ENCODE measurements at regions not wholly inside any gene's neighbourhood (a gene's known extent, or its start where the extent isn't known, plus 50 kb on each side); places are given as distances from the start of the nearest gene placed in this dataset.

GRCh38 chr3:187610981-187611511 lies 59.1 kb downstream of the SST start:
- no peak overlapping the region for H3K4me3 ChIP-seq (ENCODE audit: low read depth, low read length)
- no peak overlapping the region for H3K9ac ChIP-seq
- TF ChIP-seq CTCF (IDR thresholded peaks at IDR 0.05), result no peak
- no peak overlapping the region for H3K27ac ChIP-seq
- H2AFZ ChIP-seq, result no peak overlapping the region
- H3K36me3 ChIP-seq (ENCODE audit: control insufficient read depth, insufficient read depth, low read length), result no peaks in the 10 kb centered on the region
- H3K27me3 ChIP-seq (ENCODE audit: control insufficient read depth, insufficient read depth, low read length), result no peaks in the 10 kb centered on the region
- no peaks in the 10 kb centered on the region for H3K9me3 ChIP-seq (ENCODE audit: control insufficient read depth, low read length)
- no peak overlapping the region for H3K4me2 ChIP-seq (ENCODE audit: low read length)
- H3K4me1 ChIP-seq, result no peaks in the 10 kb centered on the region
- no peaks in the 10 kb centered on the region for H3K79me2 ChIP-seq

- H3K9ac ChIP-seq, result no peak overlapping the region
- H3K79me2 ChIP-seq, result no peaks in the 10 kb centered on the region
- TF ChIP-seq CTCF (IDR thresholded peaks at IDR 0.05), result no peak
- no peak overlapping the region for H3K4me2 ChIP-seq (ENCODE audit: low read length)
- H3K27me3 ChIP-seq (ENCODE audit: control insufficient read depth, insufficient read depth, low read length), result no peaks in the 10 kb centered on the region
- no peaks in the 10 kb centered on the region for H3K9me3 ChIP-seq (ENCODE audit: control insufficient read depth, low read length)
- H3K4me1 ChIP-seq, result no peaks in the 10 kb centered on the region
- no peak overlapping the region for H2AFZ ChIP-seq
- no peak overlapping the region for H3K4me3 ChIP-seq (ENCODE audit: low read depth, low read length)
- H3K27ac ChIP-seq, result no peak overlapping the region
- no peaks in the 10 kb centered on the region for H3K36me3 ChIP-seq (ENCODE audit: control insufficient read depth, insufficient read depth, low read length)
These were observed 75.9 kb downstream of the SST start for GRCh38 chr3:187594272-187594671.

GRCh38 chr3:187593451-187593850 lies 76.7 kb downstream of the SST start:
- no peaks in the 10 kb centered on the region for H3K4me1 ChIP-seq
- H3K9ac ChIP-seq, result no peak overlapping the region
- no peaks in the 10 kb centered on the region for H3K79me2 ChIP-seq
- no peaks in the 10 kb centered on the region for H3K9me3 ChIP-seq (ENCODE audit: control insufficient read depth, low read length)
- H3K27ac ChIP-seq, result no peak overlapping the region
- no peaks in the 10 kb centered on the region for H3K36me3 ChIP-seq (ENCODE audit: control insufficient read depth, insufficient read depth, low read length)
- H2AFZ ChIP-seq, result no peak overlapping the region
- no peak for TF ChIP-seq CTCF (IDR thresholded peaks at IDR 0.05)
- no peak overlapping the region for H3K4me3 ChIP-seq (ENCODE audit: low read depth, low read length)
- H3K27me3 ChIP-seq (ENCODE audit: control insufficient read depth, insufficient read depth, low read length), result no peaks in the 10 kb centered on the region
- no peak overlapping the region for H3K4me2 ChIP-seq (ENCODE audit: low read length)

- H3K36me3 ChIP-seq (ENCODE audit: control insufficient read depth, insufficient read depth, low read length), result no peaks in the 10 kb centered on the region
- H3K27me3 ChIP-seq (ENCODE audit: control insufficient read depth, insufficient read depth, low read length), result no peaks in the 10 kb centered on the region
- no peaks in the 10 kb centered on the region for H3K4me1 ChIP-seq
- peak overlapping the region; percentile 35 for H2AFZ ChIP-seq
- no peaks in the 10 kb centered on the region for H3K79me2 ChIP-seq
- no peak overlapping the region for H3K4me2 ChIP-seq (ENCODE audit: low read length)
- no peaks in the 10 kb centered on the region for H3K9me3 ChIP-seq (ENCODE audit: control insufficient read depth, low read length)
- H3K27ac ChIP-seq, result no peak overlapping the region
- H3K4me3 ChIP-seq (ENCODE audit: low read depth, low read length), result no peak overlapping the region
- no peak overlapping the region for H3K9ac ChIP-seq
- no peak for TF ChIP-seq CTCF (IDR thresholded peaks at IDR 0.05)
These were observed 79.2 kb downstream of the SST start for GRCh38 chr3:187590861-187591576.

GRCh38 chr3:187587076-187587475 lies 83.1 kb downstream of the SST start:
- H3K36me3 ChIP-seq (ENCODE audit: control insufficient read depth, insufficient read depth, low read length), result no peaks in the 10 kb centered on the region
- no peaks in the 10 kb centered on the region for H3K9me3 ChIP-seq (ENCODE audit: control insufficient read depth, low read length)
- no peak overlapping the region for H3K4me2 ChIP-seq (ENCODE audit: low read length)
- H3K27ac ChIP-seq, result no peak overlapping the region
- no peak overlapping the region for H2AFZ ChIP-seq
- H3K79me2 ChIP-seq, result no peaks in the 10 kb centered on the region
- no peaks in the 10 kb centered on the region for H3K4me1 ChIP-seq
- no peak overlapping the region for H3K4me3 ChIP-seq (ENCODE audit: low read depth, low read length)
- no peak overlapping the region for H3K9ac ChIP-seq
- TF ChIP-seq CTCF (IDR thresholded peaks at IDR 0.05), result no peak
- H3K27me3 ChIP-seq (ENCODE audit: control insufficient read depth, insufficient read depth, low read length), result no peaks in the 10 kb centered on the region
